Activated CD8-positive, alpha-beta T cell treated with anti-CD3 and anti-CD28 coated beads for 36 hours (primary cell): ENCODE measurements at regions not wholly inside any gene's neighbourhood (a gene's known extent, or its start where the extent isn't known, plus 50 kb on each side); places are given as distances from the start of the nearest gene placed in this dataset.

Source experiments
- ATAC-seq: fragments of 200-7000 bp; cut with Tn5 transposase; one replicate; pipeline ENCODE4 v1.10.0; 2021; ENCODE audit warnings: mild to moderate bottlenecking, moderate library complexity
- CTCF ChIA-PET: fragments of 350-600 bp; sonication (Branson Sonifier 250); formaldehyde crosslinking; loops from one replicate; lab custom pipeline; 2021; ENCODE audit warnings: antibody characterized with exemption; lab: Charles Lee
- POLR2A ChIA-PET: fragments of 350-600 bp; sonication (Branson Sonifier 250); formaldehyde crosslinking; loops from one replicate; lab custom pipeline; 2021; ENCODE audit warnings: antibody characterized with exemption; lab: Charles Lee
- DNase-seq: peaks from one replicate; pipeline ENCODE4 v3.0.0-alpha.2; 2020
- H3K27ac Mint-ChIP-seq: one replicate; pipeline ENCODE4 v1.8.0; 2021; ENCODE audit warnings: mild to moderate bottlenecking, mixed read lengths
- H3K27me3 Mint-ChIP-seq: one replicate; pipeline ENCODE4 v1.8.0; 2021; ENCODE audit warnings: mixed read lengths
- H3K36me3 Mint-ChIP-seq: one replicate; pipeline ENCODE4 v1.8.0; 2021; ENCODE audit warnings: low read depth, mixed read lengths
- H3K4me1 Mint-ChIP-seq: one replicate; pipeline ENCODE4 v1.8.0; 2021; ENCODE audit warnings: low read depth, mixed read lengths
- H3K4me3 Mint-ChIP-seq: one replicate; pipeline ENCODE4 v1.8.0; 2021; ENCODE audit warnings: mild to moderate bottlenecking, moderate library complexity, mixed read lengths
- H3K9me3 Mint-ChIP-seq: one replicate; pipeline ENCODE4 v1.8.0; 2021; ENCODE audit warnings: mixed read lengths
- CTCF ChIP-seq: fragments of 200-600 bp; IDR thresholded peaks from one replicate; pipeline ENCODE4 v1.8.0; 2022; ENCODE audit warnings: antibody characterized with exemption, mild to moderate bottlenecking
- intact Hi-C: fragments of 100-400 bp; cut with micrococcal nuclease; formaldehyde crosslinking; loops from one replicate; pipeline ENCODE4 v1.10.0; 2022

DNA sequence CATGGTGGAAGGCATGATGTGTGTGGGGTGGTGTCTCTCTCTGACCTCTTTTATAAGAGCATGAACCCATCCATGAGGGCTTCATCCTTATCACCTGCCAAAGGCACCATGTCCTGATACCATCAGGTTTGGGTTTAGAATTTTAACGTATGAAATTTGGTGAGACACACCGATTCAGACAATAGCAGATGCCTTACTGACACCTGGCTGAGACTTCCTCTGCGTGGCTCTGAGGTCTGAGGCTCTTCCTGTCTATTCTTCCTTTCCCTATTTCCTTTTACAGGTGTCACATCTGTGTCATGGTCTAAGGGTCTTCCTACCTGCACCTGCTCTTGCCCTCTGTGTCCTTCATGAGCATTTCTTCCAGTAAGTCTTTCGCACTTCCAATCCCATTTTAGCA is 320.7 kb upstream of the CLNK start:
- ATAC-seq, result no peak
- H3K36me3 Mint-ChIP-seq, result no peaks in the 10 kb centered on the region
- H3K27me3 Mint-ChIP-seq, result no peaks in the 10 kb centered on the region
- POLR2A ChIA-PET, result no interaction called here
- no peak overlapping the region for H3K27ac Mint-ChIP-seq
- H3K9me3 Mint-ChIP-seq, result no peaks in the 10 kb centered on the region
- intact Hi-C loops, result no loop called here
- peaks cover 5% of the 10 kb centered on the region for H3K4me1 Mint-ChIP-seq
- H3K4me3 Mint-ChIP-seq, result no peak overlapping the region
- no peak for TF ChIP-seq CTCF
- DNase-seq, result no peak
- CTCF ChIA-PET, result no interaction called here

- Mint-ChIP-seq H3K27ac (no peak overlapping the region), H3K27me3 (no peaks in the 10 kb centered on the region), H3K4me1 (peaks cover 5% of the 10 kb centered on the region), H3K36me3 (no peaks in the 10 kb centered on the region), H3K4me3 (no peak overlapping the region), H3K9me3 (no peaks in the 10 kb centered on the region)
- ChIA-PET CTCF (no interaction called here), POLR2A (no interaction called here)
- no peak for DNase-seq
- intact Hi-C loops, result no loop called here
- no peak for TF ChIP-seq CTCF
- ATAC-seq, result no peak
Measured at GRCh38 chr4:11004818-11005217, 320.2 kb upstream of the CLNK start.

- no peaks in the 10 kb centered on the region for H3K36me3 Mint-ChIP-seq
- DNase-seq (no peak), ATAC-seq (no peak)
- H3K27ac Mint-ChIP-seq, result no peak overlapping the region
- H3K9me3 Mint-ChIP-seq, result no peaks in the 10 kb centered on the region
- ChIA-PET POLR2A (no interaction called here), CTCF (interaction anchor here (0.6 kb wide), 1 partner anchor 11 kb away, joined by 3 read pairs; no protein-coding TSS in a partner anchor)
- H3K4me3 Mint-ChIP-seq, result no peak overlapping the region
- no peak for TF ChIP-seq CTCF
- peaks cover 5% of the 10 kb centered on the region for H3K4me1 Mint-ChIP-seq
- no peaks in the 10 kb centered on the region for H3K27me3 Mint-ChIP-seq
- intact Hi-C loops, result no loop called here
Measured at GRCh38 chr4:11002961-11003360, 318.4 kb upstream of the CLNK start.

GRCh38 chr4:10998846-10999245 is 314.3 kb upstream of the CLNK start:
- TF ChIP-seq CTCF, result no peak
- Mint-ChIP-seq H3K36me3 (no peaks in the 10 kb centered on the region), H3K4me1 (no peaks in the 10 kb centered on the region), H3K9me3 (no peaks in the 10 kb centered on the region), H3K4me3 (no peak overlapping the region), H3K27ac (no peak overlapping the region), H3K27me3 (no peaks in the 10 kb centered on the region)
- ChIA-PET POLR2A (no interaction called here), CTCF (no interaction called here)
- intact Hi-C loops, result no loop called here
- ATAC-seq, result no peak
- DNase-seq, result no peak

GRCh38 chr4:10984815-10985214 is 300.2 kb upstream of the CLNK start:
- H3K27ac Mint-ChIP-seq, result no peak overlapping the region
- intact Hi-C loops, result no loop called here
- peaks cover 14% of the 10 kb centered on the region for H3K4me1 Mint-ChIP-seq
- H3K4me3 Mint-ChIP-seq, result no peak overlapping the region
- ChIA-PET POLR2A (no interaction called here), CTCF (no interaction called here)
- no peaks in the 10 kb centered on the region for H3K27me3 Mint-ChIP-seq
- no peak for TF ChIP-seq CTCF
- no peaks in the 10 kb centered on the region for H3K36me3 Mint-ChIP-seq
- no peaks in the 10 kb centered on the region for H3K9me3 Mint-ChIP-seq
- ATAC-seq, result no peak
- DNase-seq, result no peak
